Amniotic epithelial cell (primary cell): ENCODE measurements at regions not wholly inside any gene's neighbourhood (a gene's known extent, or its start where the extent isn't known, plus 50 kb on each side); places are given as distances from the start of the nearest gene placed in this dataset.
A peak's percentile ranks its signal among the peaks of the same experiment; 100 is the strongest.
"Not testable (repeated sequence)": the region's sequence is repeated elsewhere in the genome, so short reads cannot be mapped to it uniquely, and the experiment has no call there.

Source experiments
- DNase-seq: peaks from one replicate; pipeline ENCODE4 v3.0.0-alpha.2; 2010; ENCODE audit warnings: low read depth

- peak; percentile 23 for DNase-seq
These were observed 742.5 kb downstream of the SPATA31A1 start for GRCh38 chr9:40097992-40098391.

DNA sequence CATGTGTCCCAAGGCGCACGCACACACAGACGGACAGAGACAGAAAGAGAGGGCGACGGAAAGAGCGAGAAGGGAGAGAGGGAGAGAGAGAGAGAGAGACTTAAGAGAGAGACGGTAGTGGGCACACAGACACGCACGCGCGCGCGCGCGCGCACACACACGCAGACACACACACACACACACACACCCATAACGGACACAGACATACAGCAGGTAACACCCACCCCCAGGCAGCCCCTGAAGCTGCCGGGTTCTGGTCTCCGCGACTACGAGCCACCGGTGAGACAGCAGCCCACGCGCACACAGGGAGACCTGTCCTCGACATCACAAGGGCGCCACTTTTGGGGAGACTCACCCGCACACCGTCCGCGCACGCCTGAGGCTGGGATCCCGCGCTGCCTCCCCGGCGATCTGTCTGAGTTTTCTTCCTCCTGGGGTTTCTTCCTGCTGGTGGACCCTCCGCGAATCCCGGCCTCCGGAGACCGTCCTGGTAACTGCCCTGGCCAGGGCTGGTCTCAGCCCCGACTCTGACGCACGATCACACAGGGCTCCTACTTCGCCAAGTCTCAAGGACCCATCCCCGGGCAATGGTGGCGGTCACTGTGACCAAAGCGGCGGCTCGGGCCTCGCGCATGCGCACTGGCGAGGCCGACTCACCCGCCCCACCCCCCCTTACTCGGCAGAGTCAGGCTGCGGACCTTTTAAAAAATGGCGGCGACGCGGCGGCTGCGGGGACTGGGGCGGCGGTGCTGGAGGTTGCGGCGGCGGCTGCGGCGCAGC is 750.7 kb downstream of the SPATA31A1 start:
- peak; percentile 4 for DNase-seq

DNA sequence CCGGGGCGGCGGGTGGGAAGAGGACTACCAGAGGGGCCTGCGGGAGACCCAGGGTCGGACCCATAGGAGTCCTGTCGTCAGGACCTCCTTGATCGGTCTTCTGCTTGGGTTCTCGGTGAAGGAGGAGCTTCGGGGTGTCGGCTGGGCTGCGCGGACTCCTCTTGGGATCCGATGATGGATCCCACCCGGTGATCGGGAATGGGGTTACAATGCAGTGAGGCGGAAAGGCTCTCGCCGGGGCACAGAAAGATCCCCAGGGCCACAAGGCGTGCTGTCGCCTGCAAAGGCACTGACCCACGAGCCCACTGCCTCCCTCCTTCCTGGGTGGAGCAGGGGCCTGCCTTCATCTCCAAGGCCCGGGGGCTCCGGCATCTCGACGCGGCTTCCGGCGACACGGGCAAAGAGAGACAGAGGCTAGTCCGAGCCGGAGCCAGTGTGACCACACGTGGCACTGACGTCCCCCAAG is 751.3 kb downstream of the SPATA31A1 start:
- DNase-seq, result not testable (repeated sequence)

DNA sequence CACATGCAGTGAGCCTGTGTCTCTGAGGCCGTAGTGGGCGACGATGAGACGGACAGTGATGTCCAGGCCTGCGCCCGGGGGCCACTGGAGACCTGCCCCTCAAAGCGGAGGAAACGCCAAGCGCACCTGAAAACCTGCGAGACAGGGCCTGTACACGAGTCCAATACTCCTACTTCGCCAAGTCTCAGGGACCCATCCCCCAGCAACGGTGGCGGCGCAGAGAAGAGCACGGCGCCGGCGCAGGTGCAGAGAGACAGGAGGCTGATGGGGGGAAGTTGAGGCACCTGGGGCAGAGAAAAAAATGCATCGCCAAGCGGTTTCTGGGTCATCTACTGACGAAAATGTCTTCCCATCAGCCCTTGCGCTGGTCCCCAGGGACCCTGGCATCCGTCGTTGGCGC is 751.8 kb downstream of the SPATA31A1 start:
- DNase-seq, result not testable (repeated sequence)

GRCh38 chr9:40108465-40108864 is 753.0 kb downstream of the SPATA31A1 start:
- DNase-seq, result not testable (repeated sequence)

DNA sequence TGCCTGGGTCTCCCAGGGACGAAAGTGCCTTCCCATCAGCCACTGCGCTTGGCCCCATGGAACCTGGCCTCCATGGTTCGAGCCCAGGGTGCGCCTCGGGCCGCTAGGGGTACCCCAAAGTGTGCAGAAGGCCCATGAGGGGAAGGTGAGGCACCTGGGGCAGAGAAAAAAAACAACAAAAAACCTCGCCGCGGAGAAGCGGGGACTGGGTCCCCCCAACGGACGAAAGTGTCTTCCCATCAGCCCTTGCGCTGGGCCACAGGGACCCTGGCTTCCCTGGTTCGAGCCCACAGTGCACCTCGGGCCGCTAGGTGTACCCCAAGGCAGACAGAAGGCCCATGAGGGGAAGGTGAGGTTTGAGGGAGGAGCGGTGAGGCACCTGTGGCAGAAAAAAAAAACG is 755.3 kb downstream of the SPATA31A1 start:
- DNase-seq, result not testable (repeated sequence)

GRCh38 chr9:40111571-40111970 is 756.1 kb downstream of the SPATA31A1 start:
- DNase-seq, result not testable (repeated sequence)

DNA sequence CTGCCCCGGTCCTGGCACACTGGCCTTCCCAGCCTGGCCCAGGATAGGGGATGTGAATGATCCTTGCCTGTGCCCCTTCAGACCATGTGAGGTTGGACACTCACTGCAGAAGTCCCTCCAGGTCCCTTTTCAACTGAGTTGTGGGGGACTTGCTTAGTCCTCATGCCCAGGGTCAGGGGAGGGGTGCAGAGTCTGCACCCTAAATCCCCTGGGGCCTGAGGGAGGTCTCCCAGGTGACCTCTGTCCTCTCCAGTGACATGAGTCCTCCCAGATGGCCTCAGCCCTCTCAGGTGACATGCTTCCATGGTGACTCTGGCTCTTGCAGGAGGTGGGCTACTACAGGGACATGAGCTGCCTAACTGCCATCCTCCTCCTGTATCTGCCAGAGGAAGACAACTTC is 775.1 kb downstream of the SPATA31A1 start:
- not testable (repeated sequence) for DNase-seq

- DNase-seq, result not testable (repeated sequence)
These were observed 813.7 kb downstream of the SPATA31A1 start for GRCh38 chr9:40169204-40169603.

DNA sequence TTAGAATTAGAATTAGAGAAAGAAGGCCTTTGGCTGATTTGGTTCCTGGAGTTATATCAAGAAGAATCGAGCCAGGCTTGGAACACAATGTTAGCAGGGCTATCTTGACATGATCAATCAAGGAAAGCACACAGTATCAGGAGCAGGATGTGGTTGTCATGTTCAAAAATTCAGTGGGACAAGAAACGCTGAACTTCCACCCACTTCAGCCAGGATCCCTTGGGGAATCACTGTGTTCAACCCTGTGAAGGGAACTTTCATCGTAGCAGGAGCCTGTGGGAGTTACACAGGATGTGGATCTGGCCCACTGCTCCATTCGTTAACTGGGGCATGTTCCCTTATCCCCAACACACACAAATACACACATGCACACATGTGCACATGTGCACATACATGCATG is 817.8 kb downstream of the SPATA31A1 start:
- DNase-seq, result not testable (repeated sequence)

- not testable (repeated sequence) for DNase-seq
These were observed 818.6 kb downstream of the SPATA31A1 start for GRCh38 chr9:40174035-40174434.

DNA sequence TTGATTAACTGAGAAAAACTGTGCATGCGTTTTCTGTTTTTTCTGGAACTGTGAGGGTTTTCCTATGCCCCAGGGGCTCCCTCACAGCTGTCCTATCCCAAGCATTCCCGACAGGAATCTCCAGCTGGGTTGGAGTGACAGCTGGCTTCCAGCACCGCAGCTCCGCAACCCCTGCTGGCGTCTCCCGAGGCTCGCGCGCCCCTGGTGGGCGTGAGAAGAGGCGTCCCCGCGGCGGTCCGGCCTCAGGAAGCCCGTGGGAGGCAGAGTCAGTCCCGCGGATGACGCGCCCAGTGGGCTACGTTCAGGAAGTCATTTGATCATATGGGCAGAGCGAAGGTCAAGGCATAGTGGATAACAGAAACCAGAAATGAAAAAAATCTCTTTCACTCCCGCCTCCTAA is 821.9 kb downstream of the SPATA31A1 start:
- DNase-seq, result not testable (repeated sequence)

GRCh38 chr9:40191403-40191802 is 835.9 kb downstream of the SPATA31A1 start:
- not testable (repeated sequence) for DNase-seq

DNA sequence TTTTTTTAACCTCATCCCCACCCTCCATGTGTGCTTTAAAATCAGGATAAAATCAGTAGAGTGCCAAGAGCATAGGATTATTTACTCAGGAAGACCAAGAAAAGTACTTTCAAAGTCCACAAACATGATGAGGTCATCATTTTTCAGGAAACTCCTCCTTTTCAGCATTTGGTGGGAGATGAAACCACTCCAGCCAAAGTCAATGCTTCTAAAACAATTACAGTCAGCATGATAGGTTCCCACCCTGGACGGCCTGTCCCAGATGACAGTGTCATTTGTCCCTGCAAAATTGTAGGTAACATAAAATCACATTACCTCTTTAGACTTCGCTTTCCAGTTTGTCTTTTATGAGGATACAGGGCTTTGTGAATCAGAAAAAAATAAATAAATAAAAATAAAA is 836.7 kb downstream of the SPATA31A1 start:
- not testable (repeated sequence) for DNase-seq

DNA sequence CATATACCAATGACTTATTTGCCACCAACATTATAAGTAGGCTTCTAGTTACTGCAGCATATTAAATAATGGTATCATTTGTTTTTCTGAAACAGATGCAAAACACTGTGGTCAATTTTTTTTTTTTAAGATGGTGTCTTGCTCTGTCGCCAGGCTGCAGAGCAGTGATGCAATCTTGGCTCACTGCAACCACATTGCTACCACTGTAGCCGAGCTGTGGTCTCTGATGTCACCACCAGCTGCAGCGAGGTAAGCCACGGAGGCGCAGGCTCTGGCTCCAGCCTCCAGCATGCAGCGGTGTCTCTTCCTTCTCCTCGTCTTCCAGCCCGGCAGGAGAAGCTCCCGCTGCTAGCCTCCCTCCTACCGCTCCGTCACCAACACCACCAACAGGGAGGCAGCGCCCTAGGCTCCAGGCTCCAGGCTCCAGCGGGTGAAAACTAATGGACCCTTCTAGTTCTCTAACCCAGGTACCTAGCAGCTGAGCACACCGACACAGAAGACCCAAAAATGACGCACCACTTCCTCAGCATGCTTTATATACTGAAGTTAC is 840.8 kb downstream of the SPATA31A1 start:
- DNase-seq, result not testable (repeated sequence)

- DNase-seq, result not testable (repeated sequence)
These were observed 841.3 kb downstream of the SPATA31A1 start for GRCh38 chr9:40196803-40197202.

DNA sequence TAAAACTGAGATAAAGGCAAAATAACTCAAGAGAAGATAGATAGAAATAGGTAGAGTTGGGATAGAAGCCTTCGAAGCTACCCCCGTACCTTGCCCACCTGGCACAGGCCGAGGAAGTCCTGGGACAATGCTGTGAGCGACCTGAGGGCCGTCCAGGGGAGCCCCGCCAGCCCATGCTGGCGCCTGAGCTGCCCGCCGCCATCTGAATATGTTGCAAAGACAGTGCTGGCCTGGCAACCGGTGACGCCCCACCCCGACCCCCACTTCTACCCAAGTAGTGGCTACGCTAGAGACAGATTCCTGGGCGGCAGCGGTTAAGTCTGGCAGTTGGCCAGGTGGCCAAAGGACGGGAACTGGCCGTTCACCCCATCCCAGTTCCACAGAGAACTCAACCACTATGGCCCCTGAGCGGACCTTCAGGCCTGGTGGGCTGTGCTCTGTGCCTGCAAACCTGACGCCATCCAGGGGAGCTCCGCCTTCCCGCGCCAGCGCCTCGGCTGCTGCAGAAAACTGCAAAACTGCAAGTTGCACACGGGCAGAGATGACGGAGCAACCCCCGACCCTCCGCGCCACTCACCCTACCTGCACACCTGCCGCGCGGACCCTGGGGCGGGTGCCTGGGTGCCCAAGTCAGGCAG is 866.2 kb downstream of the SPATA31A1 start:
- DNase-seq, result not testable (repeated sequence)

DNA sequence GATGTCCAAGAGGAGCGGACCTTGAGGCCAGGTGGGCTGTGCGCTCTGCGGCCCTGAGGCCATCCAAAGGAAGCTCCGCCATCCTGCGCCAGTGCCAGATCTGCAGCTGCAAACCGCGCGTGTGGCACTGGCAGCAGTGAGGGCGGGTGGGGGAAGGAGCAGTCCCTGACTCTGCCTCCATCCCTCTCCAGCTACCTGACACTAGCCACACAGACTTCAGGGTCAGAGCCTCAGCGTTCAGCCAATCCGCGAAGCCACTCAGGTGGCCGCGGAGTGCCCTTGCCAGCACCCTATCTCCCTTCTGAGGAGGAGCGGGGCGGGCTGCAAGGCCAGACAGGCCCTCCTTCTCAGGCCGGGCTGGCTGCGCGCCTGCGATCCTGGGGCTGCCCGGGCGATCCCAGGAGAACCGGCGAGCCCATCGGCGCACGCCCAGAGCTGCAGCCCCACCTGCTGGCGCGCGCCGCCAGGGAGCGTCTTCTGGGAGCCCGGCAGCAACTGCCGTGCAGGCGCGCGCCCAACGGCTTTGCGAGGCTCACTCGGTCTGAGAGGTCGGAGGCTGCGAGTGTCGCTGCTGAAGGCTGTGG is 867.2 kb downstream of the SPATA31A1 start:
- DNase-seq, result not testable (repeated sequence)

DNA sequence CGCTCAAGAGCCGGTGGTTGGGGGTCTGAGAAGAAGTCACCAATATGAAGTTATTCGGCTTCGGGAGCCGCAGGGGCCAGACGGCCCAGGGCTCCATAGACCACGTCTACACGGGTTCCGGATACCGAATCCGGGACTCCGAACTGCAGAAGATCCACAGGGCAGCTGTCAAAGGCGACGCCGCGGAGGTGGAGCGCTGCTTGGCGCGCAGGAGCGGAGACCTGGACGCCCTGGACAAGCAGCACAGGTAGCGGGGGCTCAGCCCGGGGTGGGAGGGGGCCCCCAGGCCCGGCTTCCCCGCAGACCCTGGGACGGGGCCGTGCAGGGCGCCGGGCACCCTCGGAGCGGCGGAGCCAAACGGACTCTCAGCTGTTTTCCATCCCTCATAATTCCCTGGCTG is 867.9 kb downstream of the SPATA31A1 start:
- DNase-seq, result not testable (repeated sequence)
